SJSA1 (cell line): ENCODE measurements at regions not wholly inside any gene's neighbourhood (a gene's known extent, or its start where the extent isn't known, plus 50 kb on each side); places are given as distances from the start of the nearest gene placed in this dataset.
"Not testable (repeated sequence)": the region's sequence is repeated elsewhere in the genome, so short reads cannot be mapped to it uniquely, and the experiment has no call there.

Source experiments
- DNase-seq, 2 experiments: peaks; one replicate each; pipeline ENCODE4 v3.0.0-alpha.2; 2015 to 2020; ENCODE audit warnings: low spot score in 2 of 2, low read depth in 1 of 2
- H3K27ac ChIP-seq: fragments of 250-450 bp; sonication (Bioruptor Pico); 2 replicates; pipeline ENCODE4 v1.5.1; 2020; ENCODE audit warnings: mild to moderate bottlenecking, moderate library complexity
- H3K27me3 ChIP-seq: fragments of 250-450 bp; sonication (Bioruptor Pico); replicated peaks from 2 replicates; pipeline ENCODE4 v1.5.1; 2020; ENCODE audit warnings: mild to moderate bottlenecking, moderate library complexity
- H3K36me3 ChIP-seq: fragments of 250-450 bp; sonication (Bioruptor Pico); 2 replicates; pipeline ENCODE4 v1.5.1; 2020; ENCODE audit warnings: mild to moderate bottlenecking
- H3K4me1 ChIP-seq: fragments of 250-450 bp; sonication (Bioruptor Pico); replicated peaks from 2 replicates; pipeline ENCODE4 v1.6.1; 2021; ENCODE audit warnings: mild to moderate bottlenecking
- H3K4me3 ChIP-seq: fragments of 250-450 bp; sonication (Bioruptor Pico); 2 replicates; pipeline ENCODE4 v1.5.1; 2020; ENCODE audit warnings: mild to moderate bottlenecking
- H3K9me3 ChIP-seq: fragments of 250-450 bp; sonication (Bioruptor Pico); replicated peaks from 2 replicates; pipeline ENCODE4 v1.5.1; 2020; ENCODE audit warnings: mild to moderate bottlenecking

DNA sequence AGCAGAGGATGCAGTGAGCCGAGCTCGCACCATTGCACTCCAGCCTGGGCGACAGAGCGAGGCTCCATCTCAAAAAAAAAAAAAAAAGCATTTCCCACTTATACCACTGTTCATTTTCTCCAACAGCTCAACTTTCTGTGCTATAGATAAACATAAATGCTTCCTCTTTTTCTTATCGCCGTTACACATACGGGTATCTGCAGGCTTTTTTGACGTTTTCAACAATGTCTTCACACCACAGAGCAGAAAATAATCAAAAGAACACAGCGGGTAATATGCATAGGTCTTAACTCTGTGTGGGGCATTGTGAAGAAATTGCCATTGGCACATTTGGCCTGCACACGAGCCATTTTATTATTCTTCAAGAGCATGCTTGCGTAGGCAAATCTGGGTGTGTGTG lies 86.4 kb downstream of the CAPZA3 start:
- no peak for DNase-seq

DNA sequence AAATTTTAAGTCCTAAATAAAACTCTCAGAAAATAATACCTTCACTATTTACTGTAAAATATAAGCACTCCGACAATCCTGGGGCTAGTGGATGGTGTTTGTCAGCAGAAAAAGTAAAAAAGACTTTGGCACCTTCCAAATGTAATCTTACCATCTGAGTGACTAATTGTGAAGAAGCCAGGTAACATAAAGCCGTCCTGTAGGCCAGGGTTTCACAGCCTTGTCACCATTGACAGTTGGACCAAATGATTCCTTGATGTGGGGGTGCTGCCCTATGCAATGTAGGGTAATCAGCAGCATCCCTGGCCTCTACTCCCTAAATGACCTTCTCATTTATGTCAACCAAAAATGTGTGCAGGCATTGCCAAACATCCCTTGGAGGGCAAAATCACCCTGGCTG lies 87.2 kb downstream of the CAPZA3 start:
- H3K27ac ChIP-seq: no peak overlapping the region
- no peaks in the 10 kb centered on the region for H3K4me1 ChIP-seq
- no peak overlapping the region for H3K4me3 ChIP-seq
- no peak for DNase-seq
- no peaks in the 10 kb centered on the region for H3K36me3 ChIP-seq
- H3K27me3 ChIP-seq: no peaks in the 10 kb centered on the region
- no peaks in the 10 kb centered on the region for H3K9me3 ChIP-seq

More for the DNA sequence above, 86.4 kb downstream of the CAPZA3 start:
- no peak overlapping the region for H3K4me3 ChIP-seq
- H3K27me3 ChIP-seq: no peaks in the 10 kb centered on the region
- H3K4me1 ChIP-seq: no peaks in the 10 kb centered on the region
- H3K36me3 ChIP-seq: no peaks in the 10 kb centered on the region
- H3K27ac ChIP-seq: no peak overlapping the region
- H3K9me3 ChIP-seq: no peaks in the 10 kb centered on the region

DNA sequence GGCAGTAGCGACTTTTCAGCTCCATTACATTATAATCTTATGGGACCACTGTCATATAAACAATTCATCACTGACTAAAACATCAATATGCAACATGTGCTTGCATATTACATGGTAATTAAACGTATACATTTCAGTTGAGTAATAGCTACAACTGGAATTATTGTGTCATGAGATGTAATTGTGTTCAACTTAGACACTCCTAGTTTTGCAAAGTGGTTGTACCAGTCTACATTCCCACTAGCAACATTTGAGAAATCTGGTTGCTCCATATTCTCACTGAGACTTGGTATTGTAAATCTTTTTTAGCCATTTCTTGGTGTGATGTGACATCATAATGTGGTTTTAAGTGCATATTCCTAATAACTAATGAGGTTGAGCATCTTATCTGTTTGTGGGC lies 90.0 kb downstream of the CAPZA3 start:
- Histone ChIP-seq H3K36me3 (no peaks in the 10 kb centered on the region), H3K27me3 (no peaks in the 10 kb centered on the region), H3K9me3 (no peaks in the 10 kb centered on the region), H3K4me3 (no peak overlapping the region), H3K27ac (no peak overlapping the region), H3K4me1 (no peaks in the 10 kb centered on the region)
- no peak for DNase-seq

DNA sequence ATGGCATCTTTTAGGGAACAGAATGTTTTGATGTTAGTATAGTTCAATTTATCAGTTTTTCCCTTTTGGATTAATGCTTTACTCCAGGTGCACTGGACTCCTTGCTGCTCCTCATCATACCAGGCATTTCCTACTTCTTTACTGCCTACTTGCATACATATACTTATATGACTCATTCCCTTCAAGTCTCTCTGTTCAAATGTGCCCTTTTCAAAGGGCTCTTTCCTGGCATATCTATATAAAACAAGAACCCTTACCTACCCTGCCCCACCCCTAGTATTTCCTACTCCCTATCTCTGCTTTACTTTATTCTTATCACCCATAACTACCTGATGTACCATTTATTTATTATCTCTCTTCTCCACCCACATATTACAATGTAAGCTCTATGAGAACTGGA lies 90.6 kb downstream of the CAPZA3 start:
- no peak for DNase-seq
- Histone ChIP-seq H3K4me1 (no peaks in the 10 kb centered on the region), H3K9me3 (no peaks in the 10 kb centered on the region)

DNA sequence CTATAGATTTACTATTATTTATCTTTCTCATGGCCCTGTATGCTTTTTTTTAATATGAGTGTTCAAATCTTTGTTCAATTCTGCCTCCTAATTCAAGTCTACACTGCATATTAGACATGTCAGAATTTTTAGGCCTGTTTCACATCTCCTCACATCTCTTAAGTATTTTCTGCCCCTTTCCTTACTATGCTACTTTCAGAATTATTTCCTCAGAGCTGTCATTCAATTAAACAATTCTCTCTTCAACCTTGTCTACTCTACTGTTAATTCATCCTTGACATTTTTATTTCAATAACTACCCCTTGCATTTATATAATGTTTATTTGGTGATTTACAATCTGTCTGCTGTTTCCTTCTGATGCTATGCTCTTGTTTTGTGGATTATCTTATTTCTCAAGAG lies 91.1 kb downstream of the CAPZA3 start:
- Histone ChIP-seq H3K4me1 (no peaks in the 10 kb centered on the region), H3K9me3 (no peaks in the 10 kb centered on the region), H3K27ac (no peak overlapping the region), H3K4me3 (no peak overlapping the region), H3K36me3 (no peaks in the 10 kb centered on the region), H3K27me3 (no peaks in the 10 kb centered on the region)
- DNase-seq: no peak

More for the DNA sequence above, 90.6 kb downstream of the CAPZA3 start:
- H3K4me3 ChIP-seq: no peak overlapping the region
- no peak overlapping the region for H3K27ac ChIP-seq
- no peaks in the 10 kb centered on the region for H3K27me3 ChIP-seq
- no peaks in the 10 kb centered on the region for H3K36me3 ChIP-seq

DNA sequence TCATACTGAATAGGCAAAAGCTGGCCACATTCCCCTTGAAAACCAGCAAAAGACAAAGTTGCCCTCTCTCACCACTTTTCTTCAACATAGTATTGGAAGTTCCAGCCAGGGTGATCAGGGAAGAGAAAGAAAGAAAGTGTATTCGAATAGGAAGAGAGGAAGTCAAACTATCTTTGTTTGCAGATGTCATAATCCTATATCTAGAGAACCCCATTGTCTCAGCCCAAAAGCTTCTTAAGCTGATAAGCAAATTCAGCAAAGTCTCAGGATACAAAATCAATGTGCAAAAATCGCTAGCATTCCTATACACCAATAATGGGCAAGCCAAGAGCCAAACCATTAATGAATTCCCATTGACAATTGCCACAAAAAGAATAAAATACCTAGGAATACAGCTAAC lies 95.0 kb downstream of the CAPZA3 start:
- not testable (repeated sequence) for DNase-seq, H3K27me3 ChIP-seq, H3K4me3 ChIP-seq, H3K9me3 ChIP-seq, H3K27ac ChIP-seq, H3K36me3 ChIP-seq, H3K4me1 ChIP-seq

DNA sequence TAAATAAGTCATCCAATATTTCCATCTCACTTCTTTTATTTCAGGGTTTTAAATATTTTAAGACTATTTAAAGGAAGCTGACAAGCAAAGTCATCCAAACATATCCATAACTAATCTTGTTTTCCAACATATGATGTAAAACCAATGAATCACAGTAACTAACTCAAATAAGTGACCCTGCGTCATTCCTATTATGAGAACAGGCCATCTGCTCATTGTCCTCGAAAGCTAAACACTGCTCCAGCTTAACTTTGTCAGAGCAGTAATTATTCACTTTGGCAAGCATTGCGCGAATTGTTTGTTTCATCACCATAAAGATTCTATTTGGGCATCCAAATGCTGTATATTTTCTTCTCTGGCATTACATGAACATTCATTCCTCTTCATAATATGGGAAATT lies 99.1 kb downstream of the CAPZA3 start:
- Histone ChIP-seq H3K27me3 (no peaks in the 10 kb centered on the region), H3K4me3 (no peak overlapping the region), H3K36me3 (no peaks in the 10 kb centered on the region), H3K4me1 (no peaks in the 10 kb centered on the region), H3K27ac (no peak overlapping the region), H3K9me3 (no peaks in the 10 kb centered on the region)
- no peak for DNase-seq

DNA sequence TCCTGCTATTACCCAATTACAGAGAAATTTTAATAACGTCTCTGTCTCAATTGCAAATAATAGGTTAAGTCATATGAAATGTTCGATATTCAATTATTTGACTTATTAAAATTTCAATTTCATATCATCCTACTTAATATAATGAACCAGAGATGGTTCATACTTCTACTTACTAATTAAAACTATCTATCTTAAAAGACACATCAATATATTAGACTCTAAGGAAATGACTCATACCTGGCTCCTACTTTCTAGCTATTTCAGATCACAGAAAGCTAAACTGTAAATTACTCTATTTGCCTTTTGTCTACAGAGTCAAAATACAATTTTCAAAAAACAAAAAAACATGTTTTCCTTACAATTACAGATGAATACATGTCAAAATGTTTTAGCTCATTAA lies 99.6 kb downstream of the CAPZA3 start:
- no peak overlapping the region for H3K4me3 ChIP-seq
- no peak for DNase-seq
- no peaks in the 10 kb centered on the region for H3K9me3 ChIP-seq
- no peaks in the 10 kb centered on the region for H3K36me3 ChIP-seq
- no peak overlapping the region for H3K27ac ChIP-seq
- H3K4me1 ChIP-seq: no peaks in the 10 kb centered on the region
- no peaks in the 10 kb centered on the region for H3K27me3 ChIP-seq

DNA sequence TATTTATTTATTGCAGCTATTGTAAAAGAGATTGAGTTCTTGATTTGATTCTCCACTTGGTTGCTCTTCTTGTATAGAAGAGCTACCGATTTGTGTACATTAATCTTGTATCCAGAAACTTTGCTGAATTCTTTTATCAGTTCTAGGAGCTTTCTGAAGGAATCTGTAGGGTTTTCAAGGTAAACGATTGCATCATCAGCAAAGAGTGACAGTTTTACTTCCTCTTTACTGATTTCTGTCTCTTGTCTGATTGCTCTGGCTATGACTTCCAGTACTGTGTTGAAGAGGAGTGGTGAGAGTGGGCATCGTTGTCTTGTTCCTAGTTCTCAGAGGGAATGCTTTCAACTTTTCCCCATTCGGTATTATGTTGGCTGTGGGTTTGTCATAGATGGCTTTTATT lies 103.1 kb downstream of the CAPZA3 start:
- H3K27me3 ChIP-seq, DNase-seq, H3K4me3 ChIP-seq, H3K36me3 ChIP-seq, H3K9me3 ChIP-seq, H3K4me1 ChIP-seq, H3K27ac ChIP-seq: not testable (repeated sequence)

DNA sequence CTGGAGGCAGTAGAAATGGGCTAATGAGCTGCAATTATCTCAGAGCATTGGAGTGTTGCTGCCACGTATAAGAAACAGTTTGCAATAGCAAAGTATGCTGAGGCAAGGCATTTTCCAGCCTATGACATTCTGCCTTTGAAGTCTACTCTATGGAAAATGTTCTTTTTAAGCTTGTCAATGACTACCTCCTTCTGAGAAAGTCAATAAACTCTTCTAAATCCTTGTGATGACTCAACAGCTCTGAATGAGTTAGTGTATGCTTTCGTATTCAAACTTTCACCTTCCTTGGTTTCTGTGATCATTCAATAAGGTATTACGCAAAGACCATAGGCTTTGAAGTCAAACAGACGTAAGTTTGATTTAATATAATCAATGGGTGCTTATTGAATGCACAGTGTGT lies 111.2 kb downstream of the CAPZA3 start:
- Histone ChIP-seq H3K9me3 (no peaks in the 10 kb centered on the region), H3K27ac (no peak overlapping the region), H3K36me3 (no peaks in the 10 kb centered on the region), H3K4me3 (no peak overlapping the region), H3K4me1 (peaks cover 7% of the 10 kb centered on the region), H3K27me3 (no peaks in the 10 kb centered on the region)
- DNase-seq: peak in 1 of 2 experiments; percentile 2

DNA sequence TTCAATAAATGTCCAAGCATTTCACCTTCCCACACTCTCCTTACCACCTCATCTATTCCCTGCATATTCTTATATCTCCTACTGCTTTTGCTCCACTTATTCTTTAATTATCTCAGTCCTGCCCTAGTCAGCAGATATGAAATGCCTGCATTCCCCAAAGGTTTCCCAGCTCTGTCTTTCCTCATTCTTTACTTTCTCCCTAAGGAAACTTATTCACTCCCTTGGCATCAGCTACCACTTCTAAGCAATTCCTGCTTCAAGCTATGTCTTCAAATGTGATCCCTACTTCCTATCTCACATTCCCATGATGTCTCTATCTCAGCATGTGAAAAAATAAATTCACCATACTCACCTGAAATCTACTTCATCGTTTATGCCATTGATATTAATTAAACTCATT lies 111.8 kb downstream of the CAPZA3 start:
- no peak for DNase-seq
- no peak overlapping the region for H3K27ac ChIP-seq
- H3K27me3 ChIP-seq: no peaks in the 10 kb centered on the region
- H3K4me1 ChIP-seq: peaks cover 7% of the 10 kb centered on the region
- no peaks in the 10 kb centered on the region for H3K9me3 ChIP-seq
- no peak overlapping the region for H3K4me3 ChIP-seq
- H3K36me3 ChIP-seq: no peaks in the 10 kb centered on the region

DNA sequence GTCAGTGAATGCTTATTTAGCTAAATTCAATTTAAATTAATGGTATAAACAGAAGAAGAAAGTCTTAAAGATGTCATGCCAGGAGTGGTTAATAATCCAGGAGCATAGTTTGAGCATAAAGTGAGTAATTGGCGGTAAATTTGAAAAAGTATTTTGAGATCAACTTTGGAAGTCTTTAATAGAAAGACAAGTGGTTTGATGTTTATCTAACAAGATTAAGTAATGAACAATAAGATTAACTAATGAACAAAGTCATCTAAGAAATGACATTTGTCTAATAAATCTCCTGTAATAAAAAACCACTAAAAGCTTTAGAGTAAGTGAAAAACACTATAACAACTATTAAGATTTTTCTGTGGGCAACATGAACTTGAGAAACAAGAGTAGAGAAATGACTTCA lies 112.8 kb downstream of the CAPZA3 start:
- no peaks in the 10 kb centered on the region for H3K36me3 ChIP-seq
- H3K27ac ChIP-seq: no peak overlapping the region
- H3K4me3 ChIP-seq: no peak overlapping the region
- no peaks in the 10 kb centered on the region for H3K9me3 ChIP-seq
- peaks cover 7% of the 10 kb centered on the region for H3K4me1 ChIP-seq
- H3K27me3 ChIP-seq: no peaks in the 10 kb centered on the region
- no peak for DNase-seq

DNA sequence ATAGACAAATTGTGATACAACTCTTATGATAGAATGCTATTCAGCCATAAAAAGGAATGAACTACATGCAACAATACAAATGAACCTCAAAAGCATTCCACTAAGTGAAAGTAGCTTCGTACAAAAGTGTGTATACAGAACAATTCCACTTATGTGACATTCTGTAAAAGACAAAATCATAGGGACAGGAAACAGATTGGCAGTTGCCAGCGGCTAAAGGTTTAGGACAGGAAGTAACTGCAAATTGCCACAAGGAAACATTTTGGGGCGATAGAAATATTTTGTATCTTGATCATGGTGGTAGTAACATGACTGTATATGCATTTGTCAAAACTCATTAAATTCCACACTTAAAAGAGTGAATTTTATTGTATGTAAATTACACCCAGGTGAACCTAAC lies 113.4 kb downstream of the CAPZA3 start:
- Histone ChIP-seq H3K4me1 (peaks cover 7% of the 10 kb centered on the region), H3K4me3 (no peak overlapping the region), H3K9me3 (no peaks in the 10 kb centered on the region), H3K27ac (no peak overlapping the region), H3K36me3 (no peaks in the 10 kb centered on the region), H3K27me3 (no peaks in the 10 kb centered on the region)
- DNase-seq: no peak

DNA sequence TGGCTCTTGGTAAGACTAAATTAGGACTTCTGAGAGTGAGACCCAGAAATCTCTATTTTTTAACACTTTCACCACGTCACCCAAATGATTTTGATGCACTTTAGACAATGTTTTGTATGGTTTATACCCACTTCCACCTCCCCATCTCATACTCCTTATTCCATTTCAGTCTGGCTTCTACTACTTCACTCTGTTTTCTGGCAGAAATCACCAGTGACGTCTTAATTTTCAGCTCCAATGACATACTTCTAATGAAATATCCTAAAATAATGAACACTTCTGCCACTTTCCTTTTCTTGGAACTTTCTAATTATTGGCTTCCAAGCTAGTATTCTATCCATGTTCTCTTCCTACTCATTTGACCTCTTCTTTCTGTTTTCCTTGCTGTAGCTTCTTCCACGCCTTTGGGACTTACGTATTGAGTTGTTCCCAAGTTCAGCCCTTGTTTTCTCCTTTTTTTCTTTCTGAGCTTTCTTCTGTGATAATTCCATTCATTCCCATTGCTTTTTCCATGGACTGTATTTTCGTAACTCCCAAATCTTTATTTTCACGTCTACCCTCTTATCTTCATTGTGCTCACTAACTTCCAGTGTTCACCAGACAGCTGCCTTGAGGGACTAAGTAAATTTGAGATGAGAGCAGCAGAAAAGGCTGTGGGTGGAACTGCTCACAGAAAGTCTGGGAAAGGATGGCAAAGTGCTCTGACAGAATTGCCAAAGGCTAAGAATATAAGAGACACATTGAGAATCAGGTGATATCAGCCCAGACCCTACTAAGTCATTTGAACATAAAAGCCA lies 115.8 kb downstream of the CAPZA3 start:
- no peak overlapping the region for H3K4me3 ChIP-seq
- H3K9me3 ChIP-seq: no peaks in the 10 kb centered on the region
- no peaks in the 10 kb centered on the region for H3K27me3 ChIP-seq

DNA sequence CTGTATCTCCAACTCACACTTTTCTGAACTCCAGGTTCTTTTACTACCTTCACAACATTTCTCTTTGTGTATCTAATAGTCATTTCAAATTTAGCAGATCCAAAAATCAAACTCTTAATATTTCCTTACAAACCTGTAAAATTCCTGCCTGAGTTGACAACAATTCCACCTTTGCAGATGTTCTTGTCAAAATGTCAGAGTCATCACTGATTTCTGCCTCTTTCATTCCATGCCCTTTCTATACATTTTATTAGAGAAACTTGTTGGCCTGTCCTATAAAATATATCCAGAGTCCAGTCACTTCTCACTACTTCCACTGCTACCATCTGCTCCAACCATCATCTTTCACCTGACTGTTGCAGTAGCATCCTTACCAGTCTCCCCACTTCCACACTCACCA lies 119.7 kb downstream of the CAPZA3 start:
- H3K27ac ChIP-seq: no peak overlapping the region
- DNase-seq: no peak
- no peaks in the 10 kb centered on the region for H3K4me1 ChIP-seq
- no peaks in the 10 kb centered on the region for H3K9me3 ChIP-seq
- no peaks in the 10 kb centered on the region for H3K36me3 ChIP-seq
- no peaks in the 10 kb centered on the region for H3K27me3 ChIP-seq
- no peak overlapping the region for H3K4me3 ChIP-seq

More for the DNA sequence above, 115.8 kb downstream of the CAPZA3 start:
- no peak overlapping the region for H3K27ac ChIP-seq
- DNase-seq: no peak
- no peaks in the 10 kb centered on the region for H3K36me3 ChIP-seq
- H3K4me1 ChIP-seq: peaks cover 6% of the 10 kb centered on the region
